NCI-H526 (cell line): ENCODE measurements at regions not wholly inside any gene's neighbourhood (a gene's known extent, or its start where the extent isn't known, plus 50 kb on each side); places are given as distances from the start of the nearest gene placed in this dataset.

Experiments used
- DNase-seq, 2 experiments: peaks; one replicate each; lab custom pipeline; 2025; lab: John Stamatoyannopoulos, UW

DNA sequence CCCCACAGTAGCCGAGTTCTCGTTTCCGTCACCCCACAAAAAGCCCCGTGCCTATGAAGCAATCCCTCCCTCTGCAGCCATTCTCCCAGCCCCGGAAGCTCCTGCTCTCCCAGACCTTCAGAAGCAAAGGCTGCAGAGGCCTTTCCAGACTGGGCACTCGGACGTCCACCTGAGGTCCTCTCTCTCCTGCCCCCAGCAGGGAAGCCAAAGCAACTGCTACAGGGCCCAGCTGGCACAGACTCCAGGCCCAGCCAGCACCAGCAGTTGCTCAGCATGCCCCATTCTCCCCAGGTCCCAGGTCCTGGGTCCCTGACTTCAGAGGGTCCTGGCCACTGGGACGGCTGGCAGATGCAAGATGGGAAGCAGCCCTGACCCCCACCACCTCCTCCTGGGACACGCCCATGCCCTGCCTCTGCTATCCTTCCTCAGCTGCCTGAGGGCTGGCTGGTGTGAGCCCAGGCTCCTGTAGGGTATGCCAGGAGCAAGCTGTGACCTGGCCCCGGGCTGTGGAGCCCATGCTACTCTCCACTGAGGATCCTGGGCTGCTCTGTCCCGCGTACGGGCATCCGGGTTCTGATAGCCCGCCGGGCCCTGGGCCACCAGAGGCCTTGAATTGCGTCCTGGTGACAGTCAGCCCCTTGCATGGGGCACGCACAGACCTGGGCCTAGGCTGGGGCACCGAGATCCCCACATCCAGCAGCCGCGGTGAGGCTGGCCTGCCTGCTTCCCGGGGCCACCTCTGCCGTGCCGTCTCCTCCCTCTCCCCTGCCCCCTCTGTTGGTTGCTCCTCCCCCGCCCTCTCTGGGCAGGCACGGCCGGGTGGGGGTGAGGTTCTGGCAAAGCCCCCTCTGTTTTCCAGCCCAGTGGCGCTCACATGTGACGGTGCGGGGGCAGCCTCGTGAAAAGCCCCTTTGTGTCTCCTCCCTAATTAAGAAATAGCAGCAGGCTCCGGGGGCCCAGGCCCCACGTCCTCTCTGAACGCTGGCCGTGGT is 1310.3 kb downstream of the BRD1 start:
- DNase-seq, result no peak

DNA sequence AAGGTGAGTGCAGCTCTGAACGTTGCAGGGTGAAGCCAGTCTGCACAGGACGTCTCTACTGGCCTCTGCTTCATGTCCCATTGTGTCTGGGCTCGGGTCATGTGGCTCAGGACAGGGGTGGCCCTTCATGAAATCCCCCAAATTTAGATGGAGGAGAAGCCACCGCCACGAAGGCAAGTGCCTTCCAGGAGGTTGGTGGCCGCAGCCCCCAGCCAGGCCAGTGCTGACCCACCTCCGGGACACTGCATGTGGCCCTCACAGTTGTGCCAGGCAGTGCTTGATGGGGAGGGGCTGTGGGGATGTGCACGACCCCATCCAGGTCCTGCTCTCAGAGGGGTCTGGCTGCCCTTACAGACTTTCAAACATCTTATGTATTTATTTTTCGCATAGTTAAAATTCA is 1311.1 kb downstream of the BRD1 start:
- DNase-seq, result no peak

DNA sequence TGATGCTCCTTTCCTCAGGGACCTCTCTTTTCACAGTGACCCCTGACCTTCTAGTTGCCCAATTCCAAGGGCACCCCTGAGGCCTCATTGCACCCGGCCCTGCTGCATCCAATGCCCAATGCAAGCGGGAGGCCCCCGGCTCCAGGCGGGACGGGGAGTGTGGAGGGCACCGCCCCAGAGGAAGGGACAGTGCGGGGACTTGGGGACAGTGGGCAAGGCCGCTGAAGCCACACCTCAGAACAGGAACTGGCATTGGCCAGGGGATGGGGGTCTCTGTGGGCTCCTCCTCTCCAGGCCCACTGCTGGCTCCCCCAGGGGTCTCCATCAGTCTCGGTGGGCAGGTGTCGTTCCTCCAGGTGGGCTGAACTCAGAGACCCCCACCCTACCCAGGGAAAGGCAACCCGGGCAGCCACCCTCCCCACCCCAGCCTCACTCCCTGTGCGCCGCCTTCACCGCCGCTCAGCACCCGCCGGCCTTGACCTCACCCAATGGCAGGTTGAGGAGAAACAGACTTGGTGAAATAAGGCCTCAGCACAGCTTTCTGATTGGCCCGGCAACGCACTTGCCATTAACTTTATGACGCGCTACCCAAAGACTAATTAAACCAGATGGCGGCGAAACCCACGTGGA is 1312.0 kb downstream of the BRD1 start:
- DNase-seq, result no peak

DNA sequence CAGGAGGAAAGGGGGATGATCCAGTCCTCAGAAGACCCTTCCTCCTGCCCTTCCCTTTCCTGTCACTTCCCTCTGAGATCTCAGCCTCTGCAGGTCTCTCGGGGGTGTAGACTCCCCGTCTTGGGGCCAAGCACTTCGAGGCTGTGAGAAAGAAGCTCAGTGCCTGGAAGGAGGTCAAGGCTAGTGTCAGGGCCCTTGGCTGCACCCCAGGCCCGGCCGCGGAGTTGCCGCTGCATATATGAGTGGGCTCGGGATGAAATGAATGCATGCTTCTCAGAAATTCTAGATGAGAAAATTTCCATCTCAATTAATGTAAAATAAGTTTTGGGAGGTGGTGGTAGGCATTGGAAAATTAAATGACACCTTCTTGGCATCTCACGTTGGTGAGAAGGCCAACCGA is 1313.7 kb downstream of the BRD1 start:
- DNase-seq, result no peak

DNA sequence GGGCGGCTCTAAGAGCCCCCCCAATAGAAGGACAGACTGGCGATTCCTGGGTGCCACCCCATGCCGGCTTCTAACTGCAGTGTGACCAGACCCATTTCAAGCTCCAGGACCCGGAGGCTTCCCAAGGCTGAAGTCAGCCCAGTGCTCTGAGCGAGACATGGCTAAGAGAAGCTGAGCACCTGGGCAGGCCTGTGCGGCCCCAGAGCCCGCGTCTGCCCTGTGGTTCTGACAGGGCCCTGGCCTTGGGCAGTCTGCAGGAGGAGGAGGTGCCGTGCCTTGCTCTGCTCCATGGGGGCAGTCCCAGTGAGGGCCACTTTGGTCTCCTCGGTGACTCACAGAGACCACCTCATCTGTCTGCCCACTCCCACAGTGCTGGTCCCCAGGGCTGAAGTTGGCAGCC is 1314.2 kb downstream of the BRD1 start:
- no peak for DNase-seq

DNA sequence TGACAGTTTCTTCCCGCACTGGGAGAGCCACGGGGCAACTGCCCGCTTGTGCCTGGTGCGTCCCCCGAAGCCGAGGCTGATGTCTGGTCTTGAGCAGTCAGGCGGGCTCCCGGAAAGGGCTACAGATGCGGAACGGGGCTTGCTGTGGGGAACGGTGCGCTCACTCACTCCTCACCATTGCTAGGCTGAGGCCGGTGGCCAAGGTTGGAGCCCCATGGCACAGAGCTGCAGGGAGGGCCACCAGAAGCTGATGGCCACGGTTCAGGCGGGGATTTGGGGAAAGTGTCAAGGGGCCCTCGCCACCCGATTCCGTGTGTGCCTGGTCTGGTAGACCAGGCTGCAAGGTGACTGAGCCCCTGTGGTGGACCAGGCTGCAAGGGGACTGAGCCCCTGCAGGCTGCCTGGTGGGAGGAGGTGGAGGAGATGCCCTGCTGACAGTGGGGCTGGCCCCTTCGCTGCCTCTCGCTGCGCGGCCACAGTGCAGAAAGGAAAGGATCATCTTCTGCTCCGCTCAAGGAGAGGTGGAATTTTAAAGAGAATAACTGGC is 1315.8 kb downstream of the BRD1 start:
- DNase-seq, result no peak

DNA sequence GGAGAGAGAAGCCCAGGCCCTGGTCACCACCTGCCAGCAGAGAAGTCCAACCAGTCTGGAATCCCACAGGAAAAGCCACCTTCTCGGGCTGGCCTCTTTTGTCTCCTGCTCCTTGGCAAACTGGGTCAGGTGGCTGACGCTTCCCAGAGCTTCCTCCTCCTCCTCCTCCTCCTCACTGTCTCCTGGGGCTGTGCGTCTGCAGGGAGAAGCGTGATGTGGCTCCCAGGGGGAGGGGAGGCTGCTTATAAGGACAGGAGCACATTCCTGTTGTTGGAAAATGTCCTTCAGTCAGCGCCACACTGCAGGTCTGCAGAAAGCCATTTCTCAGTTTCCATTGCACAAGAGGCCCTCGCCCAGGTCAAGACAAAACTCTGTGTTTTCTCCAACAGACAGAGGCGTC is 1316.5 kb downstream of the BRD1 start:
- DNase-seq, result no peak

DNA sequence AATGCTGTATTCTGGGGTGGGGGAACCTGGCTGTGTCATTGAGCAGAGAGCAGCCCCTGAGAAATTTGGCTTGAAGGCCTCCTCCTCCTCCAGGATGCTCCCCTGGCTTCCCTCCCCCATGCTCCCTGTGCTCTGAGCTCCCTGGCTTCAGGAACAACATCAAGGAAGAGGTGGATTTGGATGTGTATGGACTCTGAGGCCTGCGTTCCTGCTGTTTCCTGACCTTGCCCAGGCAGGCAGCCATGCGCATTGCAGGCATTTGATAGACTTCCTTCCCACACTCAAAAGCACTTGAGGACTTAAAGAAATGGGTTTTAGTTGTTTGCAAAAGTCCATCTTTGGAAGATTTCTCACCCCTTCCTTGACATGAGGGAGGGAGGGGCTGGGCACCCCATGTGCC is 1317.1 kb downstream of the BRD1 start:
- DNase-seq, result no peak

DNA sequence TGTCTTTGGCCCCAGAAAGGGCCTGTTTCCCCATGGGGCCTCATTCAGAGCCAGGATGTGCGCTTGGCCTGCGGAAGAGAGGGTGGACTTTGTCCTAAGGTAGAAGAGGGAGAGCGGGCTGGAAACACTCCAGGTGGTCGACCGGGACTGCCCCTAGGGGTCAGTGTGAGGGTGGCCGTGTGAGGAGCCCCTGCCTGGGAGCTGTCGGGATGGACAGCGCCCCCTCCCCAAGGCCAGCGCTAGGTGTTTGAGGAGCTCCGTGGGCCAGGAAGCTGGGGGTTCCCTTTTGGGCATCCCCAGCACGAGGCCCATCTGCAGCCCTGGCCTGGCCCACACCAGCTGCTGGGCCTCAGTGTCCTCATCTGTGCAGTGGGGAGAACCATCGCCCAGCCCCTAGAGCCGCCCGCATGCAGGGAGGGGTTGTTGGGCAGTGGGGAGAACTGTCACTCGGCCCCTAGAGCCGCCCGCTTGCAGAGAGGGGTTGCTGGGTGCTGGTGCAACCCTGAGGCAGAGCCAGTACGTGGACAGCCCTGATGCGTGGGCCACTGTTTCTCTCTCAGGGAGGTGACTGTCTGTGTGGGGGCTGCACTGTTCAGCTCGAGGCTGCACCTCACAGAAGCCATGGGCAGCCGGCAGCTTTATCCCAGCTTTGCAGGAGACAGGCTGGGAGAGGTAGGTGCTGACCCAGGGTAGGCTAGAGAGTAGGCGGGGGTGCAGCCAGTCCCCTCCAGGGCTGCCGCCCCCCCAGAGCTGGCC is 1319.9 kb downstream of the BRD1 start:
- DNase-seq, result no peak

DNA sequence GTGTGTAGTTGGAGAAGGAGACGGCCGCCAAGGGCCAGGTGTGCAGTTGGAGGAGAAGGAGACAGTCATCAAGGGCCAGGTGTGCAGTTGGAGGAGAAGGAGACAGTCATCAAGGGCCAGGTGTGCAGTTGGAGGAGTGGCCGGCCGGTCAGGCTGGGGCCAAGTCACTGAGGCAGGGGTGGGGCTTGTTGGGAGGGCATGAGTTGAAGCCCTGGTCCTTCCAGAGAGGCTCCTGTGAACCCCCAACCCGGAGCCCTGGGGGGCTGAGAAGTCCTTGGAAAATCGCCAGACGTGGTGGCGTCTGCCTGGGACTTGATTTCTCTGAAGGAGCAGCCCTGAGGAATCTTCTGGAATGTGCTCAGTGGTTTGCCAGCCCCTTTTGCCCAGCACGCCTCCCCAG is 1320.5 kb downstream of the BRD1 start:
- DNase-seq, result no peak

DNA sequence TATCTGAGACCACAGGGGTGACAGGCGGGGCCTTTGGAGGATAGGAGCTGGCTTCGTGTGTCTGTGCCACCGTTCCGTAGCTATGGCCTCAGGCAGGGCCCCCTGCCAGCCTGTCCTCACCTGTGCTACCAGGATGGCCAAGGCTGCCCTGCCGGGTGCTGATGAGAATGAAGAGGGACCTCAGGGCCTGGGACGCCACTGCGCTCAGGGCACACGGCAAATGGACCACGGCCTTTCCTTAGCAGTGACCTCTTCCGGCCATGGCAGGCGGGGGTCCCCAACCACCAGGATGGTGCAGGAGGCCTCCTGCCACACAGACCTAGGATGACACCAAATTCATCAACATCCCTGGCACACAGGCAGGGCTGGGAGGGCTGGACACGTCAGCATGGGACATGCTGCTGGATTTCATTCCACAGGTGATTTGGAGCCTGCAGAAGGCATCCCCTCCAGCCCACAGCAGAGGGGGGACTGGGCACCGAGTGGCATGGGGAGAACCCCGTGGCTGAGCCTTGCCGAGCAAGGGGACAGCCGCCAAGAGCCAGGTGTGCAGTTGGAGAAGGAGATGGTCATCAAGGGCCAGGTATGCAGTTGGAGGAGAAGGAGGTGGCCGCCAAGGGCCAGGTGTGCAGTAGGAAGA is 1321.0 kb downstream of the BRD1 start:
- no peak for DNase-seq

DNA sequence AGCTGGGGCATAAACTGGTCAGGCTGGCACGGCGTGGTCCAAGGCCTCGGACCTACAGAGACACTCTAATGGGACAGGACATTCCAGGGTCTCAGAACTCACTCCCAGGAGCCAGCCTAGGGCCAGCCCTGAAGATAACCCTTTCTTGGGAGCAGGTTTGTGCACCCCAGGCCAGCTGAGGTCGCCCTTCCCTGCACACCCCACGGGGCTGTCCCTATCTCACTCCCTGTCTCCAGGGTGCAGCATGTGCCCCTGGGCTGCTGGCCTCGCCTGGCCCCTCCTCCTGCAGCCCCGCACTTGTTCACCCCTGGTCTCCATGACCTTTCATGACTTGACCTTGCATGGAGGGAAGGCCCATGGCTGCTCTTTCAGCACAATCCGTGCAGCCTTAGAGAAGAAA is 1321.8 kb downstream of the BRD1 start:
- DNase-seq, result no peak

DNA sequence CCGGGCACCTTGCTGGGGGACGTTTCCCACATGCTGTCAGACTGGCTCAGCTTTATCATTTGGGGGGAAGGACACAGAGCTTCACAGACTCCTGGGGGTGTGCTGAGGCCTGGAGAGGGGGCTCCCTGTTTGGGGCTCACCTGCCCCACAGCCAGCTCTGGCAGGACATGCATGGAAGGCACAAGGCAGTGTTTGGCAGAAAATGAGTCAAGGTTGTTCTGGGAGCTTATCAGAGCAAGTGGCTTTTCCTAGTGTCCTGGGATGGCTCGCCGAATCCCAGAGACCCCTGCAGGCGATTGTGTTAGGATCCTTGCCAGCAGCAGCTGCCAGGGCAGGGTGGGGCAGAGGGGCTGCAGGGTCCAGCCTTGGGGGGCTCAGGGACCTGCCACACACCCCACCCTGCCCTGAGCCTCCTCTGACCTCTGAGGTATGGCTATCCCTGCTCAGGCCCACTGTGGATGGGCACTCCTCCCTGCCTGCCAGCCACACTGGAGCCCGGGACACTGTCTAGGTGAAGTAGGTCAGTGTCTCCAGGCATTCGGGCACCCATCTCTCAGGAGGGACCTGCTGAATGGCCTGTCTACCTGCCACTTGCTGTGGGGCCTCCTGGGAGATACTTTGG is 1323.0 kb downstream of the BRD1 start:
- no peak for DNase-seq

DNA sequence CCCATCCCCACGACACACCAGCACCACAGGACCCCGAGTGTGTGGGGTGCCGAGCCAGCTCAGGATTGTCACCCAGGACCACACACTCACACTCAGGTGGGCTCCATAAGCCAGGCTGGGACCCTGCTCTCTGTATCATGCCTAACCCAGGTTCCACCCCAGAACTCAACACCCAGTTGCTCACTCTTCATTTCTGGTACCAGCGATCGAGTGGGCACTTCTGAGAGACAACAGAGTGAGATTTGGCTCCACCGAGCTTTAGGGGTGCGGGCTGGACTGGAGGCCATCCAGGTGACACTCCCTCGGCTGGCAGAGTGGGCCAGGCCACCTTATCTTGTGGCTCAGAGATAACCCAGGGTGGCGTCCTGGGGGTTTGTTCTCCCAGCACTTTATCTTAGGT is 1323.8 kb downstream of the BRD1 start:
- DNase-seq, result no peak

DNA sequence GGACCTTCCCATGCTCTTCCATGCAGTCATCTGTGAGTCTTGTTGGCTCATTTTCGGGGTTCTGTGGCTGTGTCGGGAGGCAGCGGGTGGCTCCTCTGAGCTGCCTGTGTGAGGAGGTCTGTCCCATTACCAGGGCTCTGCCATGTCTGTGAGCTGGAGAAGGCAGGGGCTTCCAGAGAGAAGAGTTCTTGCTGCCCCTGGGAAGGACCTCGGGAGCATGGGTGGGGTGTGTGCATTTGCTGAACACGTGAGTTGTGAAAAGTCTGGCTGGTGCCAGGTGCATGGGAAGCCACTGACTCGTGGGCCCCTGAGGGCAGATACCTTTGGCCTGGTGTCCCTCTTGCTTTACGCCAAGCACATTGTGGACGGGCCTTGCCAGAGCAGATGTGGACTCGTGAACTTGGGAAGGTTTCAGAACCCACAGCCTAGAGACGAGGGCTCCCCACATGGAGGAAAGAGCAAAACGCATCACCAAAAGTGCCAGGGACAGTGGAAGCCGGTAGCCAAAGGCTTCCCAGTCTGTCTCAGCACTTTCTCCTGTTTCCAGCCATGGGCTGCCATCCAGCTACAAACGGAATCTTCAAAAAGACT is 1324.5 kb downstream of the BRD1 start:
- no peak for DNase-seq

DNA sequence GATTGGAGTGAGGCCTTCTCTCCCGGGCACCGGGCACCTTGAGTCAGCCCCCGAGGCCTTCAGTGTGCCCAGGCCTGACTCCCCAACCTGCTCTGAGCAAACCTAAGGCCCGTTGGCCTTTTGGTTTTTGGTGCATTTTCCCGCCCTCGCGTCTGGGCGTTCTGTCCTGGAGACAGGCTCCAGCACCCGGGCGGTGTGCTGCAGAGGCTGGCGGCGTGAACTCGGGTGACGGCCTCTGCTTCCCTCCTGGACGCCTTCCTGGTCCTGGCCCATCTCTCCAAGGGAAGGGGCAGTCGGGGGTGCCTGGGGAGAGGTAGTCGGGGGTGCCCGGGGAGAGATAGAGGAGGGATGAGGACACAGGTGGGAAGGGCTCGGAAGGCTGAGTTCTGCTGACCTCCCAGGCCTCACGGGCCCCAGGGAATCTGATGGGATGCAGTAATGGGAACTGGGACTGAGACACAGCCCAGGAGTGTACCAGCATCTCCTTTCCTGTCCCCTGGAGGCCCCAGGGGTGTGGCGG is 1326.4 kb downstream of the BRD1 start:
- DNase-seq, result no peak

DNA sequence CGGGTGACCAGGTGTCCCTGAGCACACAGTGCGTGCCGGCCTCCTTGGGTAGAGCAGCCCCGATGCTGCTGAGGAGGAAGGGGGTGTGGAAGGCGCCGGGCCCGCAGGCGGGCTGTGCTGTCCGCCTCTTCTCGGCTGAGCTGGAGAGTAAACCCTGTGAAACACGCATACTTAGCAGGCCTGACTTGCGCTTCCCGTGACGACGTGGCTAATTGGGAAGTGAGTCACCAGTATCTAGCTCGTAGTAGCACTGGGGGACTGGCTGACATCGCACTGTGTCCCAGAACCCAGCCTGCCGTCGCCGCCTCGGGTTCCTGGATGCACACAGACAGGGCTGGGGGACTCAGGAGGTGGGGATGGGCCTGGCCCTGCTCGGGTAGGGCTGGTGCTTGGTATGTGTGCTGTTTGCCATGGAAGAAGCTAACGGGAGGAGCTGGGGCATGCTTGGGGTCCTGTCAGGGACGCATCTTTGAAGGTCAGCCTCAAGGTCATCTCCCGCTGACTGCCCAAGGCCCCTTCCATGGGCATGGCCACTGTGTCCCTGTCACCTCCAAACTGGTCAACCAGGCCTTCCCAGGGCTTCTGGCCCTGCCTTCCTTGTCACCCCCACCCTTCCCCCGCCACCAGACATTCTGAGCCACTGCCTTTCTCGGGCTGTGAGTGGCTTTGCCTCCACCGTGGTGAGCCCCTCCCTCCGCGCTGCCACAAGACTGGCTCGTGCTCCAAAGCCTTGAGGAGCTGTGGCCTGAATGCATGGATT is 1327.0 kb downstream of the BRD1 start:
- DNase-seq, result no peak

DNA sequence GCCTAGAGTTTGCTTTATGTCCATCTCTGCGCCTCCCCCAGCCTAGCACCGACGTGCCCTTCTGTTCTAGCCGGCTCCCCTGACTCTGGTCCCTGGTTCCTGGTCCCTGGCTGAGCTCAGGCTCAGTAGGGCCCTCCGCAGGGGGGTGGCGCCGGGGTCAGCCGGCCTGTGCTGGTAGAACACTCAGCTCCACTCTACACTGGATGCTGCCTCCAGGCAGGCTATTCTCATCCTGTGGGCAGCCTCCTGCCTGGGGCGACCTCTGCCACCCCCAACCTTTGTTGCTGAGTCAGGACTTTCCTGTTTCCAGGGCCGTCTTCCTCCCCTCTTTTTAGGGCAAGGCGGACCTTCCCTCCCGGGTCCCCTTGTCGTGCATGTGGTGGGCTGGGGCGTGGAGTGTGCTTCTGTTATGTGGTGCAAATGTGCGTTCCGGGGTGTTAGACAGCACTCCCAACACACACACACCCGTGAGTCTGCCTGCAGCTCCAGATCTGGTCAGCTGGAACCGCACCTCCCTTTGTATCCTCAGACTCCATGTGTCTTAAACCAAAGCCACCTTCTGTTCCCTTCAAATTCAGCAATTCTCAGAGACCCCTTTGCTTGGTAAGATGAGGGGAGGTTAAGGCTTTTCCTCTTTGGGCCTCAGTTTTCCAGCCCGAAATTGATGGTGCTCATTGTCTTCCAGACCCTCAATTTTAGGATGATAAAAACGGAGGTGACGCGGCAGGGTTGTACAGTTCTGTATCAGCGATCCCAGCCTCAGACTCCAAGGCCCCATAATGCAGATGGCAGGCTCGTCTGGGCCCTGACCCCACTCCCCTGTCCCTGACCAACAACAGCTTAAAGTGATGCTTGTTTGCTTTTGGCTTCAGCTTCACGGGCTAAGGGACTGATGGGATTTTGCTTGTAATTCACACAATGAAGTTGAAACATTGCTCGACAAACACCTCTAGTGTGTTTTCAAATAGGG is 1327.9 kb downstream of the BRD1 start:
- DNase-seq, result no peak
